Skeletal muscle cell (primary cell): ENCODE measurements at regions not wholly inside any gene's neighbourhood (a gene's known extent, or its start where the extent isn't known, plus 50 kb on each side); places are given as distances from the start of the nearest gene placed in this dataset.

Experiments
- DNase-seq: peaks from one replicate; pipeline ENCODE4 v3.0.0-alpha.2; 2010; ENCODE audit warnings: low read depth
- H3K4me3 ChIP-seq: 2 replicates; pipeline ENCODE4 v1.5.1; 2011; ENCODE audit warnings: low read depth, mild to moderate bottlenecking, control low read depth, low read length, moderate library complexity

DNA sequence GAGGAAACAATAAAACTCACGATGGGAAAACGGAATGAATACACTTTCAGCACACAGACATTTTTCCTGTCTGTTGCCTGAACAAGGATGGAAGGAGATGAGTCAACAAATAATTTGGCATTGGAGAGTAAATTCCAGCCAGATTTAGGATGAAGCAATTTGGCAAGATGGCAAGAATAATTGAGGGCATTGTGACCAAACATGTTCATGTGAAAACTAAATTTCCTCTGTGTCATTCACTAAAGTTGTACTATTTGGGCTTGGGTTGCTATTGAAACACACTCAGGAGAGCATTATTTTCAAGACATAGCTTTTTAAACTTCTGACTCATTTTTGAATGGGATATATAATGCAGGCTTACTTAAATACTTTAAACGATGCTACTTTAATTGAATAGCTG lies 1614.4 kb downstream of the PCDH19 start:
- peak; percentile 42 for DNase-seq
- H3K4me3 ChIP-seq = no peak overlapping the region

DNA sequence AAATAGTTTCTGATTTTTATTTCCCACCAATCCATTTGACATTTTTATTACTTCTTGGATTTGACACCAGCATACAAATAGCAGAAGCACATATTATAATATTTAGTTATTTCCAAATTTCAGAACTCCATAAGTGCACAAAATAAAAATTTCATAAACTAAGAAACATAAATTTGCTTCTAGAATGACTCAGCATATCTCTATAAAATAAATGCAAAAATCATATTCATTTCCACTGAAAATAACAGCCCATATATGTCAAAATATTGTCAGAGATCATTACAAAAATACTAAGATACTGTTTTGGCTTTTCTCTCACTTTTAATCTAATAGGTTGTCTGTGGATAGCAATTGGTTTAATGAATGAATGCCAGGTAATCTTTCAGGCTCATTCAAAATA lies 1654.2 kb downstream of the PCDH19 start:
- no peak for DNase-seq
- H3K4me3 ChIP-seq = no peak overlapping the region

DNA sequence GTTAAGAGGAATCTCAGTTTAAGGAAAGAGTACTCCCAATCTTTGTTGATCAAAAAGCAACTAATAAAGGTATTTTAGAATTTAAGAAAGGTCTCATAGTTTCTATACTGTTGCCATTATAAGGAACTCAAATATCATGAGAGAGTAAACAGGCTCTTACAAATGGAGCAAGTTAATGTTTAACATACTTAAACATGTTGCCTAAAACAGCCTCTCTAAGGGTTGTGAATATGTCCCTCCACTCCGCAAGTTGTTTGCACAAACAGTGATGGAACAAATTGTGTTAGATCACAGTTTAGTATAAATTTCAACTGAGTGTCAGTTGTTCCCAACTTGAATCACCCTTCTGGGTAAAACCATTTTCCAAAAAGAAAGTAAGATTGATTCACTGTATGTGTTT lies 1678.3 kb downstream of the PCDH19 start:
- no peak for DNase-seq
- no peak overlapping the region for H3K4me3 ChIP-seq

- no peak for DNase-seq
- H3K4me3 ChIP-seq = no peak overlapping the region
Observed at GRCh38 chrX:98717970-98718369, 1692.1 kb downstream of the PCDH19 start.
